Parathyroid adenoma (tissue), 2 donors: ENCODE measurements at regions not wholly inside any gene's neighbourhood (a gene's known extent, or its start where the extent isn't known, plus 50 kb on each side); places are given as distances from the start of the nearest gene placed in this dataset.

Experiments
- H2AFZ ChIP-seq: fragments of 300-600 bp; sonication (generic); one replicate; pipeline ENCODE4 v1.7.0; 2017; ENCODE audit warnings: antibody characterized with exemption, mild to moderate bottlenecking
- H3K27ac ChIP-seq: fragments of 300-600 bp; sonication (generic); one replicate; pipeline ENCODE4 v1.7.0; 2017
- H3K27me3 ChIP-seq: fragments of 300-600 bp; sonication (generic); one replicate; pipeline ENCODE4 v1.7.0; 2017; ENCODE audit warnings: low read length; ENCODE audit not compliant: control insufficient read depth, insufficient read depth
- H3K36me3 ChIP-seq: fragments of 300-600 bp; sonication (generic); one replicate; pipeline ENCODE4 v1.7.0; 2017; ENCODE audit warnings: low read length; ENCODE audit not compliant: control insufficient read depth, insufficient read depth
- H3K4me1 ChIP-seq: fragments of 300-600 bp; sonication (generic); one replicate; pipeline ENCODE4 v1.7.0; 2017; ENCODE audit warnings: control low read depth
- H3K4me2 ChIP-seq: fragments of 300-600 bp; sonication (generic); one replicate; pipeline ENCODE4 v1.7.0; 2017; ENCODE audit warnings: low read length
- H3K4me3 ChIP-seq: fragments of 300-600 bp; sonication (generic); one replicate; pipeline ENCODE4 v1.7.0; 2017; ENCODE audit warnings: low read depth, low read length
- H3K79me2 ChIP-seq: fragments of 300-600 bp; sonication (generic); one replicate; pipeline ENCODE4 v1.7.0; 2017; ENCODE audit warnings: control low read depth
- H3K9ac ChIP-seq: fragments of 300-600 bp; sonication (generic); one replicate; pipeline ENCODE4 v1.7.0; 2017; ENCODE audit warnings: mild to moderate bottlenecking
- H3K9me3 ChIP-seq: fragments of 300-600 bp; sonication (generic); one replicate; pipeline ENCODE4 v1.7.0; 2017; ENCODE audit warnings: low read length; ENCODE audit not compliant: control insufficient read depth
- TF ChIP-seq, protein P1 (sequence below): fragments of 300-600 bp; sonication (generic); IDR thresholded peaks from one replicate; pipeline ENCODE4 v1.7.0; 2017; ENCODE audit warnings: antibody characterized with exemption, mild to moderate bottlenecking
- donor health status: primary hyperparathyroidism.

DNA sequence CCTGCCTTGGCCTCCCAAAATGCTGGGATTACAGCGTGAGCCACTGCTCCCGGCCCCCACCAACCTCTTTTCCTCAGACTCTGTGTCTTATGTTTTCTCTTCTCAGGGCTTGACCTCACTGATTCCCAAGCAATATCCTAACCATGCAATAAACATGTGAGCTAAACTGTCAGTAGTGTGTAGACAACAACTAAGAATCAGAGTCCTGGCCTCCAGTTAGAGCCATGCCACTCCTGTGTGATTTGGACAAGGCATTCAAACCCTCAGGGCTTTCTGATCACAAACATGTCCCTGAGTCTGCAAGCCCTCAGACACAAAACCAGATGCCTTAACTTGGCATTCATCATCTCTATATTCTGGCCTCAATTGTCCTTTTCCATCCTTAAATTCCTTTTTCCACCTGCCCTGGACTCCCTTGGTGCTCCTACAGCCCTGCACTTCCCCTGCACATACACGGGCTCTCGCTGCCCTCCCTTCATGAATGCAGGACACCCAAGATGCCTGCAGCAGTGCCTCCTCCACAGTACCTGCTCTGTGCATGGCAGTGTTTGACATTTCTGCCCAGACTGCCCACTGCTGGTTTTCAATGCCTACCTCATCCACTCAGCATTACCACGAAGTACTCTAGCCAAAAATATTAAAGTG is 142.8 kb downstream of the CYP26A1 start:
- Histone ChIP-seq H3K27ac (no peak overlapping the region), H3K9ac (no peak overlapping the region), H3K79me2 (no peaks in the 10 kb centered on the region), H3K27me3 (no peaks in the 10 kb centered on the region), H3K4me1 (no peaks in the 10 kb centered on the region), H3K9me3 (no peaks in the 10 kb centered on the region), H3K4me3 (no peak overlapping the region), H3K36me3 (no peaks in the 10 kb centered on the region), H2AFZ (no peak overlapping the region), H3K4me2 (no peak overlapping the region)
- TF ChIP-seq, protein P1, sequence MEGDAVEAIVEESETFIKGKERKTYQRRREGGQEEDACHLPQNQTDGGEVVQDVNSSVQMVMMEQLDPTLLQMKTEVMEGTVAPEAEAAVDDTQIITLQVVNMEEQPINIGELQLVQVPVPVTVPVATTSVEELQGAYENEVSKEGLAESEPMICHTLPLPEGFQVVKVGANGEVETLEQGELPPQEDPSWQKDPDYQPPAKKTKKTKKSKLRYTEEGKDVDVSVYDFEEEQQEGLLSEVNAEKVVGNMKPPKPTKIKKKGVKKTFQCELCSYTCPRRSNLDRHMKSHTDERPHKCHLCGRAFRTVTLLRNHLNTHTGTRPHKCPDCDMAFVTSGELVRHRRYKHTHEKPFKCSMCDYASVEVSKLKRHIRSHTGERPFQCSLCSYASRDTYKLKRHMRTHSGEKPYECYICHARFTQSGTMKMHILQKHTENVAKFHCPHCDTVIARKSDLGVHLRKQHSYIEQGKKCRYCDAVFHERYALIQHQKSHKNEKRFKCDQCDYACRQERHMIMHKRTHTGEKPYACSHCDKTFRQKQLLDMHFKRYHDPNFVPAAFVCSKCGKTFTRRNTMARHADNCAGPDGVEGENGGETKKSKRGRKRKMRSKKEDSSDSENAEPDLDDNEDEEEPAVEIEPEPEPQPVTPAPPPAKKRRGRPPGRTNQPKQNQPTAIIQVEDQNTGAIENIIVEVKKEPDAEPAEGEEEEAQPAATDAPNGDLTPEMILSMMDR: no peak

DNA sequence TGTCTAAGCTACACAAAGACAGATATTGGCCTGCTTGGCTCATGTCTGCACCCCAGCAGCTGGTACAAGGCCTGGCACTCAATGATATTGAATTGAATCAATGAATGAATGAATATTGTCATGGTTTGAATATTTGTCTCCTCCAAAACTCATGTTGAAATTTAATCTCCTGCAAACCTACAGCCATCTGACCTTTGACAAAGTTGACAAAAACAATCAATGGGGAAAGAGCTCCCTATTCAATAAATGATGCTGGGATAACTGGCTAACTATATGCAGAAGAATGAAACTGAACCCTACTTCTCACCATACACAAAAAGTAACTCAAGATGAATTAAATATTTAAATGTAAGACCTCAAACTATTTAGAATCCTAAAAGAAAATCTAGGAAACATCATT is 144.7 kb downstream of the CYP26A1 start:
- H3K4me3 ChIP-seq: no peak overlapping the region
- no peaks in the 10 kb centered on the region for H3K4me1 ChIP-seq
- H3K9me3 ChIP-seq: no peaks in the 10 kb centered on the region
- H3K4me2 ChIP-seq: no peak overlapping the region
- H3K9ac ChIP-seq: no peak overlapping the region
- no peak overlapping the region for H3K27ac ChIP-seq
- no peaks in the 10 kb centered on the region for H3K79me2 ChIP-seq
- no peaks in the 10 kb centered on the region for H3K27me3 ChIP-seq
- H3K36me3 ChIP-seq: no peaks in the 10 kb centered on the region
- no peak overlapping the region for H2AFZ ChIP-seq
- TF ChIP-seq, protein P1: no peak

- Histone ChIP-seq H2AFZ (no peak overlapping the region), H3K4me1 (no peaks in the 10 kb centered on the region), H3K4me3 (no peak overlapping the region), H3K4me2 (no peak overlapping the region), H3K27ac (no peak overlapping the region), H3K9me3 (no peaks in the 10 kb centered on the region), H3K36me3 (no peaks in the 10 kb centered on the region), H3K27me3 (no peaks in the 10 kb centered on the region), H3K79me2 (no peaks in the 10 kb centered on the region), H3K9ac (no peak overlapping the region)
- TF ChIP-seq, protein P1: no peak
Measured at GRCh38 chr10:93219347-93219746, 145.7 kb downstream of the CYP26A1 start.

GRCh38 chr10:93220296-93221170 is 146.8 kb downstream of the CYP26A1 start:
- H3K27ac ChIP-seq: no peak overlapping the region
- H3K4me1 ChIP-seq: no peaks in the 10 kb centered on the region
- TF ChIP-seq, protein P1: no peak
- H2AFZ ChIP-seq: no peak overlapping the region
- no peak overlapping the region for H3K9ac ChIP-seq
- H3K79me2 ChIP-seq: no peaks in the 10 kb centered on the region
- no peak overlapping the region for H3K4me3 ChIP-seq
- no peaks in the 10 kb centered on the region for H3K36me3 ChIP-seq
- H3K4me2 ChIP-seq: no peak overlapping the region
- H3K9me3 ChIP-seq: no peaks in the 10 kb centered on the region
- H3K27me3 ChIP-seq: no peaks in the 10 kb centered on the region
